ENCODE measurements at regions not wholly inside any gene's neighbourhood (a gene's known extent, or its start where the extent isn't known, plus 50 kb on each side); places are given as distances from the start of the nearest gene placed in this dataset.

- DNase-seq (ENCODE audit: low read depth) = no peak
- Histone ChIP-seq H3K9me3 (ENCODE audit: control insufficient read depth, low read length) (no peaks in the 10 kb centered on the region), H3K36me3 (ENCODE audit: control insufficient read depth, insufficient read depth, low read length, severe bottlenecking) (no peaks in the 10 kb centered on the region), H3K4me1 (ENCODE audit: control insufficient read depth, insufficient read depth, low read length) (no peaks in the 10 kb centered on the region), H3K4me3 (ENCODE audit: low read length) (no peak overlapping the region), H3K27me3 (replicated peaks; ENCODE audit: control insufficient read depth, insufficient read depth, low read length) (no peaks in the 10 kb centered on the region), H3K9ac (ENCODE audit: low read length) (no peak overlapping the region)
Measured at GRCh38 chr3:24905266-24905665, 410.6 kb upstream of the THRB start.

DNA sequence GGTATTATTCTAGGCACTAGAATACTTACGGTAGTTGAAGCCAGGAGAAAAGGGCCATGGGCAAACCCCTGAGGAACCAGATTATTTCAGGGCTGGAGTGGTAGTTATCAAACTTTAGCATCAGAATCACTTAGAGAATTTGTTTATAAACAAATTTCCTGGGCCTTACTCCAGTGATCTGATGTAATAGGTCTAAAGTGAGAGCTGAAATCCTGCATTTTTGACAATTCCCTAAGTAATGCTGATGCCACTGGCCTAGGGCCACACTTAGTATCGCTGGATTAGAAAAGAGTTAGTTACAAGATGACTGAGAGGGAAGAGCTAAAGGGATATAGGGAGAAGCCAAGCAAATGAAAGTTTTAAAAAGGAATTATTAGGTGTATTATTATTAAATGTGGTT is 412.5 kb upstream of the THRB start:
- H3K9ac ChIP-seq (ENCODE audit: low read length) = no peak overlapping the region
- H3K36me3 ChIP-seq (ENCODE audit: control insufficient read depth, insufficient read depth, low read length, severe bottlenecking) = no peaks in the 10 kb centered on the region
- no peaks in the 10 kb centered on the region for H3K9me3 ChIP-seq (ENCODE audit: control insufficient read depth, low read length)
- H3K4me3 ChIP-seq (ENCODE audit: low read length) = no peak overlapping the region
- DNase-seq (ENCODE audit: low read depth) = peak; percentile 22
- H3K4me1 ChIP-seq (ENCODE audit: control insufficient read depth, insufficient read depth, low read length) = no peaks in the 10 kb centered on the region
- H3K27me3 ChIP-seq (replicated peaks; ENCODE audit: control insufficient read depth, insufficient read depth, low read length) = no peaks in the 10 kb centered on the region

DNA sequence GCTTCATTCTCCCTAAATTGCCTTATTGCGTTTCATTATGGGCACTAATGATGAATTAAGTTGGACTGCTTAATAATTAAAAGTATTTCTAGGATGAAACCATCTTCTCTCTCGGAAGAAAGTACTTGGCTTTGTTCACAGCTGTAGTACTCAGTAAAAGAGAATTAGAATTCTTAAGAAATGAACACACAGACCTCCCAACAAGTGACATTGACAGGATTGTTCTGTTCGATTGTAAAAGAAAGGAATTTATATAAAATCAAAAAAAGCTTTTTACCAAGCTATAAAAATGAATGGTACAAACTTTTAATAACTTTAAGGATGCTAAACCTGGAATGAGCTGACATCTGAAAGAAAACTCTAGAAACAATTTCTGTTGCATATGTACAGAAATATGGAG is 416.4 kb upstream of the THRB start:
- no peaks in the 10 kb centered on the region for H3K27me3 ChIP-seq (replicated peaks; ENCODE audit: control insufficient read depth, insufficient read depth, low read length)
- H3K9ac ChIP-seq (ENCODE audit: low read length) = no peak overlapping the region
- no peaks in the 10 kb centered on the region for H3K36me3 ChIP-seq (ENCODE audit: control insufficient read depth, insufficient read depth, low read length, severe bottlenecking)
- DNase-seq (ENCODE audit: low read depth) = no peak
- H3K4me3 ChIP-seq (ENCODE audit: low read length) = no peak overlapping the region
- H3K9me3 ChIP-seq (ENCODE audit: control insufficient read depth, low read length) = no peaks in the 10 kb centered on the region
- H3K4me1 ChIP-seq (ENCODE audit: control insufficient read depth, insufficient read depth, low read length) = no peaks in the 10 kb centered on the region

- no peaks in the 10 kb centered on the region for H3K27me3 ChIP-seq (replicated peaks; ENCODE audit: control insufficient read depth, insufficient read depth, low read length)
- DNase-seq (ENCODE audit: low read depth) = no peak
Measured at GRCh38 chr3:24915639-24916038, 421.0 kb upstream of the THRB start.

GRCh38 chr3:24917908-24918307 is 423.3 kb upstream of the THRB start:
- Histone ChIP-seq H3K36me3 (ENCODE audit: control insufficient read depth, insufficient read depth, low read length, severe bottlenecking) (no peaks in the 10 kb centered on the region), H3K9me3 (ENCODE audit: control insufficient read depth, low read length) (no peaks in the 10 kb centered on the region), H3K27me3 (replicated peaks; ENCODE audit: control insufficient read depth, insufficient read depth, low read length) (no peaks in the 10 kb centered on the region), H3K4me3 (ENCODE audit: low read length) (no peak overlapping the region), H3K4me1 (ENCODE audit: control insufficient read depth, insufficient read depth, low read length) (no peaks in the 10 kb centered on the region), H3K9ac (ENCODE audit: low read length) (no peak overlapping the region)
- DNase-seq (ENCODE audit: low read depth) = no peak

More at GRCh38 chr3:24915639-24916038, 421.0 kb upstream of the THRB start:
- no peak overlapping the region for H3K4me3 ChIP-seq (ENCODE audit: low read length)
- H3K9ac ChIP-seq (ENCODE audit: low read length) = no peak overlapping the region
- no peaks in the 10 kb centered on the region for H3K36me3 ChIP-seq (ENCODE audit: control insufficient read depth, insufficient read depth, low read length, severe bottlenecking)
- H3K9me3 ChIP-seq (ENCODE audit: control insufficient read depth, low read length) = no peaks in the 10 kb centered on the region
- no peaks in the 10 kb centered on the region for H3K4me1 ChIP-seq (ENCODE audit: control insufficient read depth, insufficient read depth, low read length)

DNA sequence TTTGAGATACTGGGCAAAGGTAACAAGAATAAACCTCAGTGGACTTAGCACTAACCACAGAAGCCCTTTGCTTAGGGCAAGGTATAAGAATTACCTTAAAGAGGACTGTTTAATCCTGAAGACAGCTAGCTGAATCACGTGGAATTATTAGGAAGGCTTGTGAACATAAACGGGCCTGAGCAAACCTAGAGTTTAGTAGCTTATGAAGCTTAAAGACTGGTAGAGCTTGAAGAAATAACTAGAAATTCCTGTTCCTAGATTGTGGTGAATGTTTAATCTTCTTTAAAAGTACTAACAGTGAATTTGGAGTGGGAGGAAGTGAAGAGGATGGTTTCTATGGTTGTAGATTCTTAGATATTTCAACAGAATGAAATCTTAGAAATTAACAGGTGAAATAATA is 428.9 kb upstream of the THRB start:
- Histone ChIP-seq H3K4me1 (ENCODE audit: control insufficient read depth, insufficient read depth, low read length) (no peaks in the 10 kb centered on the region), H3K9me3 (ENCODE audit: control insufficient read depth, low read length) (no peaks in the 10 kb centered on the region), H3K27me3 (replicated peaks; ENCODE audit: control insufficient read depth, insufficient read depth, low read length) (no peaks in the 10 kb centered on the region), H3K36me3 (ENCODE audit: control insufficient read depth, insufficient read depth, low read length, severe bottlenecking) (no peaks in the 10 kb centered on the region), H3K9ac (ENCODE audit: low read length) (no peak overlapping the region), H3K4me3 (ENCODE audit: low read length) (no peak overlapping the region)
- DNase-seq (ENCODE audit: low read depth) = no peak

GRCh38 chr3:24929521-24929920 is 434.9 kb upstream of the THRB start:
- DNase-seq (ENCODE audit: low read depth) = peak; percentile 1
- H3K27me3 ChIP-seq (replicated peaks; ENCODE audit: control insufficient read depth, insufficient read depth, low read length) = no peaks in the 10 kb centered on the region
- H3K36me3 ChIP-seq (ENCODE audit: control insufficient read depth, insufficient read depth, low read length, severe bottlenecking) = no peaks in the 10 kb centered on the region

DNA sequence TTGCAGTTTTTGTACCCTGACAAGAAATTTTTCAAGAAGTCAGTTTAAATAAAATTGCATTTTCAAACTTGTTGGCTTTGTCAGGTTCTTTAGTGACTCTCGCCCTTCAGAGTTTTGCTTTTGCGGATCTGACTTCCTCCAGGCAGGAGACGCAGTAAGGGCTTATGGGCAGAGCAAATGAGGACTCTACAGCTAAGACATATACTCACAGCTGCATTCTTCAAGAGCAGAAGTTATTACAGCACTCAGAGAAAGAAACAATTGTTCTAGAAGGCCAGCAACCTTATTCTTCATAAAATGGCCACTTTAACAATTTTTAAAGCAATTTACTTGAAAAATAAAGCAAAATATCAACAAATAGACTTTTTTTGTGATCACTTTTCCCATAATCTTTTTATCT is 438.8 kb upstream of the THRB start:
- H3K9ac ChIP-seq (ENCODE audit: low read length) = no peak overlapping the region
- no peaks in the 10 kb centered on the region for H3K27me3 ChIP-seq (replicated peaks; ENCODE audit: control insufficient read depth, insufficient read depth, low read length)
- no peaks in the 10 kb centered on the region for H3K36me3 ChIP-seq (ENCODE audit: control insufficient read depth, insufficient read depth, low read length, severe bottlenecking)
- no peaks in the 10 kb centered on the region for H3K9me3 ChIP-seq (ENCODE audit: control insufficient read depth, low read length)
- DNase-seq (ENCODE audit: low read depth) = no peak
- H3K4me1 ChIP-seq (ENCODE audit: control insufficient read depth, insufficient read depth, low read length) = no peaks in the 10 kb centered on the region
- no peak overlapping the region for H3K4me3 ChIP-seq (ENCODE audit: low read length)

More at GRCh38 chr3:24929521-24929920, 434.9 kb upstream of the THRB start:
- Histone ChIP-seq H3K9ac (ENCODE audit: low read length) (no peak overlapping the region), H3K4me3 (ENCODE audit: low read length) (no peak overlapping the region), H3K4me1 (ENCODE audit: control insufficient read depth, insufficient read depth, low read length) (no peaks in the 10 kb centered on the region), H3K9me3 (ENCODE audit: control insufficient read depth, low read length) (no peaks in the 10 kb centered on the region)

DNA sequence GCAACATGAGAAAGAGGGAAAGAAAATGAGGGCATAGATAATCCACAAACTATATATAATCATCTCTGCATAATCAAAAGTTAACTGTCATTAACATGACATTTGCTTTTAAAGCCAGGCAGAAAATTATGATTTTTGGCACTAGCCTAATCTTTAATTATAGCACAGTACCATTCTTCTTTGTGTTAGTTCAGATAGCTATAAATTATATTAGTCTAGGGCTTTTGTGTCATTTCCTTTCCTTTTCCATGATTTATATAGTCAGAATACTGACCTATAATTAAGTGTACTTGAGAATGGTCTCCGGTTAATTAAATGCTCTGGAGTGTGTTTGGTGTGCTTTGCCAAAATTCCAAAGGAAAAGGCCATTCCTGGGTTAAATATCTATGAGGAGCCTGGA is 441.9 kb upstream of the THRB start:
- no peak overlapping the region for H3K4me3 ChIP-seq (ENCODE audit: low read length)
- no peaks in the 10 kb centered on the region for H3K36me3 ChIP-seq (ENCODE audit: control insufficient read depth, insufficient read depth, low read length, severe bottlenecking)
- no peaks in the 10 kb centered on the region for H3K27me3 ChIP-seq (replicated peaks; ENCODE audit: control insufficient read depth, insufficient read depth, low read length)
- H3K4me1 ChIP-seq (ENCODE audit: control insufficient read depth, insufficient read depth, low read length) = no peaks in the 10 kb centered on the region
- H3K9me3 ChIP-seq (ENCODE audit: control insufficient read depth, low read length) = no peaks in the 10 kb centered on the region
- no peak overlapping the region for H3K9ac ChIP-seq (ENCODE audit: low read length)
- no peak for DNase-seq (ENCODE audit: low read depth)

DNA sequence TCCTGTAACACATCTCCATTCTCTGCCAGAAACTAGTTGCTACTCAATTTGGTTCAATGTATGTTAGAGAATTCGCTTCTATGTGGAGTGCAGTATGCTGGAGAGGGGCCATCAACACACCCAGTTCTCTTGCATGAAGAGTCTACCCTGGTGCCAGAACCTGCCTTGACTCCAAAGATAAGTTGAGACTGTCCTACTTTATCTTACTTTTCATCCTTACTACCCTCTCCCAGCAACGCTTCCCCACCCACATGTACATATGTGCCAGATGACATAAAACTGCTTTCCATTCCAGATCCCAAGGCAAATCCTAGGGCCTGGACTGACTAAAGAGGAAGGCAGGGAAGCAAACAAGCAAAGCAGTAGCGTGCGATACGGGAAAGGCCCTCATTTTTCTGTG is 442.6 kb upstream of the THRB start:
- Histone ChIP-seq H3K9ac (ENCODE audit: low read length) (no peak overlapping the region), H3K27me3 (replicated peaks; ENCODE audit: control insufficient read depth, insufficient read depth, low read length) (no peaks in the 10 kb centered on the region), H3K4me1 (ENCODE audit: control insufficient read depth, insufficient read depth, low read length) (no peaks in the 10 kb centered on the region), H3K4me3 (ENCODE audit: low read length) (no peak overlapping the region), H3K9me3 (ENCODE audit: control insufficient read depth, low read length) (no peaks in the 10 kb centered on the region), H3K36me3 (ENCODE audit: control insufficient read depth, insufficient read depth, low read length, severe bottlenecking) (no peaks in the 10 kb centered on the region)
- no peak for DNase-seq (ENCODE audit: low read depth)

DNA sequence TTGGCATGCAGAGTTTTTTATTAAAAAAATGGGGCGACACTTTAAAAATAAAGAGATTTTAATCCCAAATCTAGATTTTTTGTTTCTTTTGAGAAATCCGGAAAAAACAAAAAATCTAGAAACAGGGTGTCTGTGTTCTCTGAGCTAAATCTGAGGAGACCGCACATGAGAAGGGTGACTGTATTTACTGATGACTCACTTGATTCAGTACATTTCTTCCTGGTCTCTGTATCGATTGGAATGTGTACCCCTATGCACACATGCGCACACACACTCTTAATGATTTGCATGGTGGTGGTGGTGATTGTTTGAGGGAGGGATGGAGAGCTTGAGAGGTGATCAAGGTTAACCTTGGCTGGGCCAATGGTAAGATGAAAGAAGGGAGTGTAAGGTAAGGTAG is 443.1 kb upstream of the THRB start:
- Histone ChIP-seq H3K9ac (ENCODE audit: low read length) (no peak overlapping the region), H3K4me3 (ENCODE audit: low read length) (no peak overlapping the region), H3K36me3 (ENCODE audit: control insufficient read depth, insufficient read depth, low read length, severe bottlenecking) (no peaks in the 10 kb centered on the region), H3K4me1 (ENCODE audit: control insufficient read depth, insufficient read depth, low read length) (no peaks in the 10 kb centered on the region), H3K27me3 (replicated peaks; ENCODE audit: control insufficient read depth, insufficient read depth, low read length) (no peaks in the 10 kb centered on the region), H3K9me3 (ENCODE audit: control insufficient read depth, low read length) (no peaks in the 10 kb centered on the region)
- DNase-seq (ENCODE audit: low read depth) = no peak

DNA sequence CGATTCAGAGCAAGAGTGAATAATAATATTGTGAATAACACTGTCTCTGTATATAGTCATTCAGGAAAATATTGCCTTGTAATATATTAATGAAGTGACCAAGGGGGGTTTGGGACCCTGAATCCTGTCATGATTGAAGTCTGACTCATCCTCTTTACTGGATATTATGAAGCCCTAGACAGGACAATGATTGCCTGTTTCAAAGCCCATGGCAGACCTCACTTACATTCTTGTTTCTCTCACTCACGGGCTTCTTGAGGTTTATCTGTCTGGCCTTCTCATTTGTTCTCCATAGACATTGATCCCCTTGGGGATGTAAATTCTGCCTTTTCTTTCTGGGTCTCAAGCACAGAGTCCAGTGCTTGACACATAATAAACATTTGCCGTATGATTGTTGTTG is 449.3 kb upstream of the THRB start:
- H3K4me1 ChIP-seq (ENCODE audit: control insufficient read depth, insufficient read depth, low read length) = no peaks in the 10 kb centered on the region
- no peak for DNase-seq (ENCODE audit: low read depth)
- H3K27me3 ChIP-seq (replicated peaks; ENCODE audit: control insufficient read depth, insufficient read depth, low read length) = no peaks in the 10 kb centered on the region
- H3K9me3 ChIP-seq (ENCODE audit: control insufficient read depth, low read length) = no peaks in the 10 kb centered on the region
- H3K36me3 ChIP-seq (ENCODE audit: control insufficient read depth, insufficient read depth, low read length, severe bottlenecking) = no peaks in the 10 kb centered on the region
- H3K9ac ChIP-seq (ENCODE audit: low read length) = no peak overlapping the region
- H3K4me3 ChIP-seq (ENCODE audit: low read length) = no peak overlapping the region
